Smooth muscle cell (in vitro differentiated cells): ENCODE measurements at regions not wholly inside any gene's neighbourhood (a gene's known extent, or its start where the extent isn't known, plus 50 kb on each side); places are given as distances from the start of the nearest gene placed in this dataset.

ENCODE experiments used
- DNase-seq: peaks from one replicate; lab custom pipeline; 2025; ENCODE audit not compliant: unreplicated experiment; lab: John Stamatoyannopoulos, UW
- H2AFZ ChIP-seq: fragments of 200-600 bp; sonication (generic); 2 replicates; pipeline ENCODE4 v1.6.0; 2016; ENCODE audit warnings: antibody characterized with exemption, low read depth, mild to moderate bottlenecking
- H3F3A ChIP-seq: fragments of 200-600 bp; sonication (generic); 2 replicates; pipeline ENCODE4 v1.6.0; 2017; ENCODE audit warnings: antibody characterized with exemption, low read depth
- H3K27ac ChIP-seq: fragments of 200-600 bp; sonication (generic); 2 replicates; pipeline ENCODE4 v1.5.1; 2016; ENCODE audit warnings: low read depth, mild to moderate bottlenecking
- H3K27me3 ChIP-seq: fragments of 200-600 bp; sonication (generic); 2 replicates; pipeline ENCODE4 v1.6.1; 2016; ENCODE audit warnings: low read depth, mild to moderate bottlenecking
- H3K36me3 ChIP-seq: fragments of 200-600 bp; sonication (generic); 2 replicates; pipeline ENCODE4 v1.5.1; 2016; ENCODE audit warnings: low read depth
- H3K4me1 ChIP-seq: fragments of 200-600 bp; sonication (generic); 2 replicates; pipeline ENCODE4 v1.5.1; 2016; ENCODE audit warnings: low read depth
- H3K4me2 ChIP-seq: fragments of 200-600 bp; sonication (generic); 2 replicates; pipeline ENCODE4 v1.6.0; 2016; ENCODE audit warnings: mild to moderate bottlenecking
- H3K4me3 ChIP-seq: fragments of 200-600 bp; sonication (generic); 2 replicates; pipeline ENCODE4 v1.5.1; 2016; ENCODE audit warnings: mild to moderate bottlenecking
- H3K79me2 ChIP-seq: fragments of 200-600 bp; sonication (generic); 2 replicates; pipeline ENCODE4 v1.6.0; 2016; ENCODE audit warnings: low read depth, mild to moderate bottlenecking
- H3K9ac ChIP-seq: fragments of 200-600 bp; sonication (generic); 2 replicates; pipeline ENCODE4 v1.6.0; 2016; ENCODE audit warnings: low read depth
- H3K9me3 ChIP-seq: fragments of 200-600 bp; sonication (generic); replicated peaks from 2 replicates; pipeline ENCODE4 v1.5.1; 2016; ENCODE audit warnings: low read depth
- H4K20me1 ChIP-seq: fragments of 200-600 bp; sonication (generic); 2 replicates; pipeline ENCODE4 v1.6.0; 2016; ENCODE audit warnings: low read depth
- CTCF ChIP-seq: fragments of 200-600 bp; sonication (generic); IDR thresholded peaks from 2 replicates; pipeline ENCODE4 v1.5.1; 2017; ENCODE audit warnings: borderline replicate concordance, mild to moderate bottlenecking, antibody characterized with exemption; ENCODE audit not compliant: insufficient read depth, poor library complexity, severe bottlenecking
- WGBS: methylation state at CpG from one replicate; pipeline ENCODE4 v1.1.7; 2016; ENCODE audit warnings: low lambda C conversion rate; 5-methylcytosine and 5-hydroxymethylcytosine counted together

- Histone ChIP-seq H3K4me1 (no peaks in the 10 kb centered on the region), H2AFZ (no peak overlapping the region), H3K79me2 (no peaks in the 10 kb centered on the region), H3K36me3 (no peaks in the 10 kb centered on the region), H3K4me2 (peak overlapping the region; percentile 16), H3K27ac (no peak overlapping the region), H3K27me3 (no peaks in the 10 kb centered on the region), H3K9ac (no peak overlapping the region), H3F3A (no peaks in the 10 kb centered on the region), H3K4me3 (no peak overlapping the region), H3K9me3 (no peaks in the 10 kb centered on the region), H4K20me1 (no peaks in the 10 kb centered on the region)
- WGBS = 90% methylated on average over 2 of the region's 2 CpGs
- no peak for DNase-seq
- no peak for TF ChIP-seq CTCF
Measured at GRCh38 chr10:60522617-60523016, 132.9 kb upstream of the ANK3 start.

- H3K4me3 ChIP-seq = no peak overlapping the region
- no peak for TF ChIP-seq CTCF
- H2AFZ ChIP-seq = no peak overlapping the region
- no peaks in the 10 kb centered on the region for H3F3A ChIP-seq
- no peaks in the 10 kb centered on the region for H4K20me1 ChIP-seq
- H3K79me2 ChIP-seq = no peaks in the 10 kb centered on the region
- WGBS = 20% methylated on average over 3 of the region's 3 CpGs
- no peak for DNase-seq
- H3K9ac ChIP-seq = no peak overlapping the region
- no peaks in the 10 kb centered on the region for H3K36me3 ChIP-seq
- no peaks in the 10 kb centered on the region for H3K4me1 ChIP-seq
- H3K9me3 ChIP-seq = no peaks in the 10 kb centered on the region
- H3K27me3 ChIP-seq = no peaks in the 10 kb centered on the region
- H3K27ac ChIP-seq = no peak overlapping the region
- H3K4me2 ChIP-seq = peak overlapping the region; percentile 16
Measured at GRCh38 chr10:60521974-60522405, 132.3 kb upstream of the ANK3 start.

- H3K27me3 ChIP-seq = no peaks in the 10 kb centered on the region
- whole genome bisulfite sequencing = 92% methylated on average over 4 of the region's 4 CpGs
- no peaks in the 10 kb centered on the region for H4K20me1 ChIP-seq
- no peaks in the 10 kb centered on the region for H3F3A ChIP-seq
- no peak overlapping the region for H3K27ac ChIP-seq
- no peaks in the 10 kb centered on the region for H3K9me3 ChIP-seq
- no peaks in the 10 kb centered on the region for H3K36me3 ChIP-seq
- TF ChIP-seq CTCF = no peak
- H3K4me2 ChIP-seq = no peak overlapping the region
- no peak for DNase-seq
- no peak overlapping the region for H2AFZ ChIP-seq
- no peak overlapping the region for H3K9ac ChIP-seq
- H3K79me2 ChIP-seq = peaks cover 5% of the 10 kb centered on the region
- H3K4me1 ChIP-seq = no peaks in the 10 kb centered on the region
- H3K4me3 ChIP-seq = no peak overlapping the region
Measured at GRCh38 chr10:60518745-60519144, 129.1 kb upstream of the ANK3 start.

- Histone ChIP-seq H3K9me3 (no peaks in the 10 kb centered on the region), H3K27me3 (no peaks in the 10 kb centered on the region), H3F3A (no peaks in the 10 kb centered on the region), H3K27ac (no peak overlapping the region), H3K9ac (no peak overlapping the region), H3K4me1 (no peaks in the 10 kb centered on the region), H2AFZ (no peak overlapping the region), H3K79me2 (peaks cover 5% of the 10 kb centered on the region), H3K4me3 (no peak overlapping the region), H4K20me1 (no peaks in the 10 kb centered on the region), H3K4me2 (no peak overlapping the region), H3K36me3 (no peaks in the 10 kb centered on the region)
- DNase-seq = no peak
- no peak for TF ChIP-seq CTCF
- WGBS = 43% methylated on average over 3 of the region's 3 CpGs
Measured at GRCh38 chr10:60517805-60518204, 128.1 kb upstream of the ANK3 start.
